ENCODE measurements at regions not wholly inside any gene's neighbourhood (a gene's known extent, or its start where the extent isn't known, plus 50 kb on each side); places are given as distances from the start of the nearest gene placed in this dataset.
"Not testable (repeated sequence)": the region's sequence is repeated elsewhere in the genome, so short reads cannot be mapped to it uniquely, and the experiment has no call there.

DNA sequence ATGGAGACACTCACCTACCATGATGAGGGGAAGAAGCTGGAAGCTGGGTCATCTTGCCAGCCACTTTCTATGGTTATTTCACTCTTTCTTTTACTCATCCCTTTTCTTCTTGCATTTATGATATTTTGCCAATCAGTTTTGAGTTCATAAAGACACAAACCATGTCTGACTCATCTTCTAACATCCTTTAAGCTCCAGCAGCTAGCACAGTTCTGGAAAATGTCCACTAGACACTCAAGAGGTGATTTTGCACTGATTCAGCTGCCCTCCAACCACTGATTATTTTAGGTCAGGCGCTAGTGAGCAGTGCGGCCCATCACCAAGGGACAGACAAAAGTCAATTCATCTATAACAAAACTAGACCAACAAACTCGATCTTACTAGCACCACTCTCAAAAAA is 537.1 kb upstream of the ID2 start:
- TF ChIP-seq, protein P1, sequence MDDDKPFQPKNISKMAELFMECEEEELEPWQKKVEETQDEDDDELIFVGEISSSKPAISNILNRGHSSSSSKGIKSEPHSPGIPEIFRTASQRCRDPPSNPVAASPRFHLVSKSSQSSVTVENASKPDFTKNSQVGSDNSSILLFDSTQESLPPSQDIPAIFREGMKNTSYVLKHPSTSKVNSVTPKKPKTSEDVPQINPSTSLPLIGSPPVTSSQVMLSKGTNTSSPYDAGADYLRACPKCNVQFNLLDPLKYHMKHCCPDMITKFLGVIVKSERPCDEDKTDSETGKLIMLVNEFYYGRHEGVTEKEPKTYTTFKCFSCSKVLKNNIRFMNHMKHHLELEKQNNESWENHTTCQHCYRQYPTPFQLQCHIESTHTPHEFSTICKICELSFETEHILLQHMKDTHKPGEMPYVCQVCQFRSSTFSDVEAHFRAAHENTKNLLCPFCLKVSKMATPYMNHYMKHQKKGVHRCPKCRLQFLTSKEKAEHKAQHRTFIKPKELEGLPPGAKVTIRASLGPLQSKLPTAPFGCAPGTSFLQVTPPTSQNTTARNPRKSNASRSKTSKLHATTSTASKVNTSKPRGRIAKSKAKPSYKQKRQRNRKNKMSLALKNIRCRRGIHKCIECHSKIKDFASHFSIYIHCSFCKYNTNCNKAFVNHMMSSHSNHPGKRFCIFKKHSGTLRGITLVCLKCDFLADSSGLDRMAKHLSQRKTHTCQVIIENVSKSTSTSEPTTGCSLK (tag by site-specific recombination; IDR thresholded peaks at IDR 0.05): no peak
- no peak for TF ChIP-seq ZNF248 (tag by site-specific recombination; IDR thresholded peaks at IDR 0.05)
- TF ChIP-seq ZNF768 (tag by site-specific recombination; IDR thresholded peaks at IDR 0.05): no peak
- no peak for TF ChIP-seq ZNF747 (tag by site-specific recombination; IDR thresholded peaks at IDR 0.05)
- no peak for TF ChIP-seq ZNF521 (tag by site-specific recombination; IDR thresholded peaks at IDR 0.05)
- no peak for TF ChIP-seq KLF10 (tag by site-specific recombination; IDR thresholded peaks at IDR 0.05)
- TF ChIP-seq ZBTB8A (tag by site-specific recombination; IDR thresholded peaks at IDR 0.05): no peak
- no peak for TF ChIP-seq ZNF48 (tag by site-specific recombination; IDR thresholded peaks at IDR 0.05)
- TF ChIP-seq ZNF10 (tag by site-specific recombination; IDR thresholded peaks at IDR 0.05): no peak
- TF ChIP-seq, protein P2, sequence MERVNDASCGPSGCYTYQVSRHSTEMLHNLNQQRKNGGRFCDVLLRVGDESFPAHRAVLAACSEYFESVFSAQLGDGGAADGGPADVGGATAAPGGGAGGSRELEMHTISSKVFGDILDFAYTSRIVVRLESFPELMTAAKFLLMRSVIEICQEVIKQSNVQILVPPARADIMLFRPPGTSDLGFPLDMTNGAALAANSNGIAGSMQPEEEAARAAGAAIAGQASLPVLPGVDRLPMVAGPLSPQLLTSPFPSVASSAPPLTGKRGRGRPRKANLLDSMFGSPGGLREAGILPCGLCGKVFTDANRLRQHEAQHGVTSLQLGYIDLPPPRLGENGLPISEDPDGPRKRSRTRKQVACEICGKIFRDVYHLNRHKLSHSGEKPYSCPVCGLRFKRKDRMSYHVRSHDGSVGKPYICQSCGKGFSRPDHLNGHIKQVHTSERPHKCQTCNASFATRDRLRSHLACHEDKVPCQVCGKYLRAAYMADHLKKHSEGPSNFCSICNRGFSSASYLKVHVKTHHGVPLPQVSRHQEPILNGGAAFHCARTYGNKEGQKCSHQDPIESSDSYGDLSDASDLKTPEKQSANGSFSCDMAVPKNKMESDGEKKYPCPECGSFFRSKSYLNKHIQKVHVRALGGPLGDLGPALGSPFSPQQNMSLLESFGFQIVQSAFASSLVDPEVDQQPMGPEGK (tag by site-specific recombination; IDR thresholded peaks at IDR 0.05): no peak
- TF ChIP-seq, protein P3, sequence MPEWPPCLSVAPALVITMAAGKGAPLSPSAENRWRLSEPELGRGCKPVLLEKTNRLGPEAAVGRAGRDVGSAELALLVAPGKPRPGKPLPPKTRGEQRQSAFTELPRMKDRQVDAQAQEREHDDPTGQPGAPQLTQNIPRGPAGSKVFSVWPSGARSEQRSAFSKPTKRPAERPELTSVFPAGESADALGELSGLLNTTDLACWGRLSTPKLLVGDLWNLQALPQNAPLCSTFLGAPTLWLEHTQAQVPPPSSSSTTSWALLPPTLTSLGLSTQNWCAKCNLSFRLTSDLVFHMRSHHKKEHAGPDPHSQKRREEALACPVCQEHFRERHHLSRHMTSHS (tag by site-specific recombination; IDR thresholded peaks at IDR 0.05): no peak
- TF ChIP-seq ZNF132 (tag by site-specific recombination; IDR thresholded peaks at IDR 0.05; ENCODE audit: borderline replicate concordance): no peak
- TF ChIP-seq, protein P4, sequence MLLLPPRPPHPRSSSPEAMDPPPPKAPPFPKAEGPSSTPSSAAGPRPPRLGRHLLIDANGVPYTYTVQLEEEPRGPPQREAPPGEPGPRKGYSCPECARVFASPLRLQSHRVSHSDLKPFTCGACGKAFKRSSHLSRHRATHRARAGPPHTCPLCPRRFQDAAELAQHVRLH (tag by site-specific recombination; IDR thresholded peaks at IDR 0.05): no peak
- TF ChIP-seq, protein P5, sequence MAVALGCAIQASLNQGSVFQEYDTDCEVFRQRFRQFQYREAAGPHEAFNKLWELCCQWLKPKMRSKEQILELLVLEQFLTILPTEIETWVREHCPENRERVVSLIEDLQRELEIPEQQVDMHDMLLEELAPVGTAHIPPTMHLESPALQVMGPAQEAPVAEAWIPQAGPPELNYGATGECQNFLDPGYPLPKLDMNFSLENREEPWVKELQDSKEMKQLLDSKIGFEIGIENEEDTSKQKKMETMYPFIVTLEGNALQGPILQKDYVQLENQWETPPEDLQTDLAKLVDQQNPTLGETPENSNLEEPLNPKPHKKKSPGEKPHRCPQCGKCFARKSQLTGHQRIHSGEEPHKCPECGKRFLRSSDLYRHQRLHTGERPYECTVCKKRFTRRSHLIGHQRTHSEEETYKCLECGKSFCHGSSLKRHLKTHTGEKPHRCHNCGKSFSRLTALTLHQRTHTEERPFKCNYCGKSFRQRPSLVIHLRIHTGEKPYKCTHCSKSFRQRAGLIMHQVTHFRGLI (tag by site-specific recombination; IDR thresholded peaks at IDR 0.05): no peak
- TF ChIP-seq ZNF670 (tag by site-specific recombination; IDR thresholded peaks at IDR 0.05; ENCODE audit: low read depth): no peak
- TF ChIP-seq ZNF548 (tag by site-specific recombination; IDR thresholded peaks at IDR 0.05): no peak
- no peak for TF ChIP-seq KLF8 (tag by site-specific recombination; IDR thresholded peaks at IDR 0.05)
- CTCF ChIA-PET: interaction anchor here (0.6 kb wide), 1 partner anchor 410 kb away, joined by 3 read pairs; no protein-coding TSS in a partner anchor
- POLR2A ChIA-PET: no interaction called here
- no peaks in the 10 kb centered on the region for H3K36me3 ChIP-seq (ENCODE audit: control insufficient read depth in 2 of 2, insufficient read depth in 1 of 2, low read length in 2 of 2)
- no peak overlapping the region for H3K27ac ChIP-seq (ENCODE audit: extremely low read depth, low read depth, low read length)
- no peak overlapping the region for H3K4me3 ChIP-seq (ENCODE audit: low read depth, low read length)
- H3K4me1 ChIP-seq (ENCODE audit: control insufficient read depth, insufficient read depth, low read length): no peaks in the 10 kb centered on the region
- H3K9me3 ChIP-seq (ENCODE audit: control insufficient read depth, insufficient read depth, low read depth, low read length): no peaks in the 10 kb centered on the region

DNA sequence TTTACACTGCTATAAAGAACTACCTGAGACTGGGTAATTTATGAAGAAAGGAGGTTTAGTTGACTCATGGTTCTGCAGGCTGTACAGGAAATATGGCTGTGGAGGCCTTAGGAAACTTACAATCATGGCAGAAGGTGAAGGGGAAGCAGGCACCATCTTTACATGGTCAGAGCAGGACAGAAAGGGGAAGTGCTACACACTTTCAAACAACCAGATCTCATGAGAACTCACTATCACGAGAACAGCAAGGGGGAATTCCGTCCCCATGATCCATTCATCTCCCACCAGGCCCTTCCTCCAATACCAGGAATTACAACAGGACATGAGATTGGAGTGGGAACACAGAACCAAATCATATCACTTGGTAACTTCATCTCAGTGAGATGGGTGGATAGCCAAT is 536.5 kb upstream of the ID2 start:
- H3K27ac ChIP-seq (ENCODE audit: extremely low read depth, low read depth, low read length); H3K9me3 ChIP-seq (ENCODE audit: control insufficient read depth, insufficient read depth, low read depth, low read length); POLR2A ChIA-PET; H3K4me1 ChIP-seq (ENCODE audit: control insufficient read depth, insufficient read depth, low read length); H3K4me3 ChIP-seq (ENCODE audit: low read depth, low read length); H3K36me3 ChIP-seq (ENCODE audit: control insufficient read depth in 2 of 2, insufficient read depth in 1 of 2, low read length in 2 of 2); CTCF ChIA-PET: not testable (repeated sequence)
